A549 (cell line): ENCODE measurements at regions not wholly inside any gene's neighbourhood (a gene's known extent, or its start where the extent isn't known, plus 50 kb on each side); places are given as distances from the start of the nearest gene placed in this dataset.

Source experiments
- CTCF ChIP-seq: fragments of >200 bp; sonication (Bioruptor Twin); formaldehyde crosslinking; IDR thresholded peaks from 3 replicates; pipeline ENCODE4 v1.5.1; 2016
- REST ChIP-seq: fragments of 200-600 bp; sonication (generic); IDR thresholded peaks from 2 replicates; pipeline ENCODE4 v1.6.1; 2016; ENCODE audit warnings: antibody characterized with exemption, mild to moderate bottlenecking, moderate library complexity

GRCh38 chr21:15423676-15424445 is 305.9 kb upstream of the USP25 start:
- no peak for TF ChIP-seq REST
- no peak for TF ChIP-seq CTCF
